ENCODE measurements at regions not wholly inside any gene's neighbourhood (a gene's known extent, or its start where the extent isn't known, plus 50 kb on each side); places are given as distances from the start of the nearest gene placed in this dataset.
"Not testable (repeated sequence)": the region's sequence is repeated elsewhere in the genome, so short reads cannot be mapped to it uniquely, and the experiment has no call there.

GRCh38 chr6:170091000-170091638 is 199.8 kb downstream of the DLL1 start:
- Mint-ChIP-seq H3K36me3 (peaks cover 5% of the 10 kb centered on the region), H3K27me3 (peaks cover 17% of the 10 kb centered on the region), H3K27ac (no peak overlapping the region), H3K4me1 (peaks cover 41% of the 10 kb centered on the region), H3K9me3 (no peaks in the 10 kb centered on the region), H3K4me3 (no peak overlapping the region)
- CTCF ChIA-PET, result no interaction called here
- DNase-seq, result peak; percentile 6

GRCh38 chr6:170090561-170090960 is 200.3 kb downstream of the DLL1 start:
- H3K9me3 Mint-ChIP-seq, result no peaks in the 10 kb centered on the region
- peaks cover 14% of the 10 kb centered on the region for H3K27me3 Mint-ChIP-seq
- no peak overlapping the region for H3K4me3 Mint-ChIP-seq
- H3K4me1 Mint-ChIP-seq, result peaks cover 41% of the 10 kb centered on the region
- H3K27ac Mint-ChIP-seq, result peak overlapping the region; percentile 94
- DNase-seq, result no peak
- CTCF ChIA-PET, result no interaction called here
- peaks cover 5% of the 10 kb centered on the region for H3K36me3 Mint-ChIP-seq

GRCh38 chr6:170089963-170090362 is 200.9 kb downstream of the DLL1 start:
- no peak for DNase-seq
- peaks cover 5% of the 10 kb centered on the region for H3K36me3 Mint-ChIP-seq
- H3K27ac Mint-ChIP-seq, result peak overlapping the region; percentile 94
- CTCF ChIA-PET, result no interaction called here
- peaks cover 41% of the 10 kb centered on the region for H3K4me1 Mint-ChIP-seq
- H3K4me3 Mint-ChIP-seq, result peak overlapping the region; percentile 77
- no peaks in the 10 kb centered on the region for H3K9me3 Mint-ChIP-seq
- H3K27me3 Mint-ChIP-seq, result peaks cover 8% of the 10 kb centered on the region

GRCh38 chr6:170088582-170088955 is 202.3 kb downstream of the DLL1 start:
- Mint-ChIP-seq H3K9me3 (no peaks in the 10 kb centered on the region), H3K4me3 (peak overlapping the region; percentile 77), H3K4me1 (peaks cover 41% of the 10 kb centered on the region), H3K27ac (peak overlapping the region; percentile 94), H3K27me3 (no peaks in the 10 kb centered on the region), H3K36me3 (peaks cover 5% of the 10 kb centered on the region)
- CTCF ChIA-PET, result no interaction called here
- DNase-seq, result peak; percentile 30

GRCh38 chr6:170087941-170088581 is 202.8 kb downstream of the DLL1 start:
- H3K4me1 Mint-ChIP-seq, result peaks cover 43% of the 10 kb centered on the region
- H3K27ac Mint-ChIP-seq, result peak overlapping the region; percentile 94
- H3K9me3 Mint-ChIP-seq, result no peaks in the 10 kb centered on the region
- DNase-seq, result peak; percentile 80
- H3K27me3 Mint-ChIP-seq, result no peaks in the 10 kb centered on the region
- CTCF ChIA-PET, result no interaction called here
- peaks cover 5% of the 10 kb centered on the region for H3K36me3 Mint-ChIP-seq
- H3K4me3 Mint-ChIP-seq, result peak overlapping the region; percentile 77

- DNase-seq, result peak; percentile 36
- H3K27ac Mint-ChIP-seq, H3K27me3 Mint-ChIP-seq, H3K9me3 Mint-ChIP-seq, H3K4me3 Mint-ChIP-seq, CTCF ChIA-PET, H3K36me3 Mint-ChIP-seq: not testable (repeated sequence)
- peaks cover 48% of the 10 kb centered on the region for H3K4me1 Mint-ChIP-seq
Measured at GRCh38 chr6:170087421-170087780, 203.5 kb downstream of the DLL1 start.

- no peaks in the 10 kb centered on the region for H3K9me3 Mint-ChIP-seq
- peak overlapping the region; percentile 68 for H3K27ac Mint-ChIP-seq
- peak overlapping the region; percentile 17 for H3K4me3 Mint-ChIP-seq
- H3K27me3 Mint-ChIP-seq, result peaks cover 10% of the 10 kb centered on the region
- DNase-seq, result no peak
- CTCF ChIA-PET, result no interaction called here
- H3K36me3 Mint-ChIP-seq, result peaks cover 5% of the 10 kb centered on the region
- H3K4me1 Mint-ChIP-seq, result peaks cover 48% of the 10 kb centered on the region
Measured at GRCh38 chr6:170086639-170087420, 204.0 kb downstream of the DLL1 start.

GRCh38 chr6:170085475-170086401 is 205.1 kb downstream of the DLL1 start:
- peak overlapping the region; percentile 5 for H3K27ac Mint-ChIP-seq
- H3K27me3 Mint-ChIP-seq, result peaks cover 21% of the 10 kb centered on the region
- peaks cover 43% of the 10 kb centered on the region for H3K4me1 Mint-ChIP-seq
- no peaks in the 10 kb centered on the region for H3K9me3 Mint-ChIP-seq
- CTCF ChIA-PET, result no interaction called here
- no peak overlapping the region for H3K4me3 Mint-ChIP-seq
- DNase-seq, result no peak
- peaks cover 5% of the 10 kb centered on the region for H3K36me3 Mint-ChIP-seq

GRCh38 chr6:170084166-170084730 is 206.6 kb downstream of the DLL1 start:
- Mint-ChIP-seq H3K4me1 (peaks cover 28% of the 10 kb centered on the region), H3K27ac (no peak overlapping the region), H3K36me3 (peaks cover 2% of the 10 kb centered on the region), H3K9me3 (no peaks in the 10 kb centered on the region), H3K27me3 (peaks cover 32% of the 10 kb centered on the region), H3K4me3 (no peak overlapping the region)
- DNase-seq, result no peak
- CTCF ChIA-PET, result no interaction called here

GRCh38 chr6:170083236-170084051 is 207.4 kb downstream of the DLL1 start:
- H3K27ac Mint-ChIP-seq, result no peak overlapping the region
- no peaks in the 10 kb centered on the region for H3K9me3 Mint-ChIP-seq
- H3K4me3 Mint-ChIP-seq, result no peak overlapping the region
- no peak for DNase-seq
- peaks cover 20% of the 10 kb centered on the region for H3K4me1 Mint-ChIP-seq
- H3K36me3 Mint-ChIP-seq, result no peaks in the 10 kb centered on the region
- peaks cover 32% of the 10 kb centered on the region for H3K27me3 Mint-ChIP-seq
- CTCF ChIA-PET, result no interaction called here

GRCh38 chr6:170082531-170083187 is 208.2 kb downstream of the DLL1 start:
- no peaks in the 10 kb centered on the region for H3K36me3 Mint-ChIP-seq
- no peak overlapping the region for H3K27ac Mint-ChIP-seq
- peaks cover 32% of the 10 kb centered on the region for H3K27me3 Mint-ChIP-seq
- CTCF ChIA-PET, result no interaction called here
- no peak for DNase-seq
- H3K9me3 Mint-ChIP-seq, result no peaks in the 10 kb centered on the region
- peaks cover 13% of the 10 kb centered on the region for H3K4me1 Mint-ChIP-seq
- no peak overlapping the region for H3K4me3 Mint-ChIP-seq

GRCh38 chr6:170082067-170082466 is 208.8 kb downstream of the DLL1 start:
- H3K4me3 Mint-ChIP-seq, result no peak overlapping the region
- peaks cover 32% of the 10 kb centered on the region for H3K27me3 Mint-ChIP-seq
- peaks cover 12% of the 10 kb centered on the region for H3K4me1 Mint-ChIP-seq
- CTCF ChIA-PET, result no interaction called here
- H3K36me3 Mint-ChIP-seq, result no peaks in the 10 kb centered on the region
- H3K27ac Mint-ChIP-seq, result no peak overlapping the region
- no peak for DNase-seq
- H3K9me3 Mint-ChIP-seq, result no peaks in the 10 kb centered on the region

- Mint-ChIP-seq H3K36me3 (no peaks in the 10 kb centered on the region), H3K27ac (no peak overlapping the region), H3K27me3 (peaks cover 35% of the 10 kb centered on the region), H3K4me3 (no peak overlapping the region), H3K4me1 (peaks cover 8% of the 10 kb centered on the region), H3K9me3 (no peaks in the 10 kb centered on the region)
- CTCF ChIA-PET, result no interaction called here
- DNase-seq, result no peak
Measured at GRCh38 chr6:170081556-170081955, 209.3 kb downstream of the DLL1 start.
